NB4 (cell line): ENCODE measurements at regions not wholly inside any gene's neighbourhood (a gene's known extent, or its start where the extent isn't known, plus 50 kb on each side); places are given as distances from the start of the nearest gene placed in this dataset.

Source experiments
- DNase-seq: peaks from one replicate; pipeline ENCODE4 v3.0.0; 2010; ENCODE audit warnings: low read depth
- H3K4me3 ChIP-seq: one replicate; pipeline ENCODE4 v1.5.1; 2011; ENCODE audit warnings: mild to moderate bottlenecking, low read depth, low read length, moderate library complexity
- CTCF ChIP-seq: IDR thresholded peaks from one replicate; pipeline ENCODE4 v1.5.1; 2012; ENCODE audit warnings: low read depth, low read length
- MYC ChIP-seq: IDR thresholded peaks from 2 replicates; pipeline ENCODE4 v1.6.1; 2011; ENCODE audit warnings: low read depth, low read length
- POLR2A ChIP-seq: IDR thresholded peaks from 2 replicates; pipeline ENCODE4 v1.6.1; 2011; ENCODE audit warnings: mild to moderate bottlenecking; ENCODE audit not compliant: insufficient read length; ENCODE audit errors: extremely low read depth
- TF ChIP-seq, protein P1 (sequence below): IDR thresholded peaks from 2 replicates; pipeline ENCODE4 v1.6.1; 2011; ENCODE audit warnings: low read depth, low read length

GRCh38 chr1:188194916-188195315 is 1366.2 kb downstream of the PLA2G4A start:
- DNase-seq: no peak
- TF ChIP-seq POLR2A: no peak
- TF ChIP-seq, protein P1, sequence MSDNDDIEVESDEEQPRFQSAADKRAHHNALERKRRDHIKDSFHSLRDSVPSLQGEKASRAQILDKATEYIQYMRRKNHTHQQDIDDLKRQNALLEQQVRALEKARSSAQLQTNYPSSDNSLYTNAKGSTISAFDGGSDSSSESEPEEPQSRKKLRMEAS: no peak
- TF ChIP-seq MYC: no peak
- no peak for TF ChIP-seq CTCF
- no peak overlapping the region for H3K4me3 ChIP-seq

DNA sequence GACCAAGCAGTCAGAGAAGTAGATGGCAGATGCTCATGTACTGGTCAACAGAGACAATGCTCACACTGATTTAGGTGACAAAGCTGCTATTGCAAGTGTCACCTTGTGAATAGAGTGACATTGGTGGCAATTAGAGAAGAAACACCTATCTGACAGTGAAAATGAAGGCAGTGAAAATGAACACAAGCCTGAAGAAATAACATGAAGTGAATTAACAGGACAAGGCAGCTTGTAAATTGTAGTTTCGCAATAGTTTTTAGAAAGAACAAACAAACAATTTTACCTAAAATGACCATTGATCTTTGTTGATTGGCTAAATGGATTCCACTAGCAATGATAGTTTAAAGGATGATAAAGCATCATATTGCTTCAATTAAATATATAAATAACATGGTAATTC is 1389.5 kb downstream of the PLA2G4A start:
- H3K4me3 ChIP-seq: no peak overlapping the region
- TF ChIP-seq POLR2A: no peak
- no peak for TF ChIP-seq CTCF
- TF ChIP-seq, protein P1: no peak
- no peak for TF ChIP-seq MYC
- no peak for DNase-seq

GRCh38 chr1:188220051-188220450 is 1391.3 kb downstream of the PLA2G4A start:
- no peak for TF ChIP-seq CTCF
- no peak for TF ChIP-seq POLR2A
- TF ChIP-seq, protein P1: no peak
- no peak for TF ChIP-seq MYC
- no peak for DNase-seq
- no peak overlapping the region for H3K4me3 ChIP-seq

DNA sequence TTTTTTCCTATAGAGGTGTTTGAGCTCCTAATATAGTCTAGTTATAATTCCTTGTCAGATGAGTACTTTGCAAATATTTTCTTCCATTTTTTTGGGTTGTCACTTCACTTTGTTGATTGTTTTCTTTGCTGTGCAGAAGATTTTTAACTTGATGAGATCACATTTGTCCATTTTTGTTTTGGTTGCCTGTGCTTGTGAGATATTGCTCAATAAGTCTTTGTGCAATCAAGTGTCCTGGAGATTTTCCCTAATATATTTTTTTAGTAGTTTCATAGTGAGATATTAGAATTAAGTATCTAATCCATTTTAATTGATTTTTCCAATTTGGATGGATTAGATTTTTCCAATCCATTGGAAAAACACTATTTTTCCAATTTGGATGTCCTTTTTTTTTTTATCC is 1395.5 kb downstream of the PLA2G4A start:
- no peak for DNase-seq
- H3K4me3 ChIP-seq: no peak overlapping the region
- no peak for TF ChIP-seq CTCF
- TF ChIP-seq, protein P1: no peak
- TF ChIP-seq POLR2A: no peak
- no peak for TF ChIP-seq MYC

- H3K4me3 ChIP-seq: no peak overlapping the region
- TF ChIP-seq, protein P1: no peak
- no peak for TF ChIP-seq MYC
- TF ChIP-seq POLR2A: no peak
- no peak for TF ChIP-seq CTCF
Measured at GRCh38 chr1:188225975-188226374, 1397.2 kb downstream of the PLA2G4A start.

DNA sequence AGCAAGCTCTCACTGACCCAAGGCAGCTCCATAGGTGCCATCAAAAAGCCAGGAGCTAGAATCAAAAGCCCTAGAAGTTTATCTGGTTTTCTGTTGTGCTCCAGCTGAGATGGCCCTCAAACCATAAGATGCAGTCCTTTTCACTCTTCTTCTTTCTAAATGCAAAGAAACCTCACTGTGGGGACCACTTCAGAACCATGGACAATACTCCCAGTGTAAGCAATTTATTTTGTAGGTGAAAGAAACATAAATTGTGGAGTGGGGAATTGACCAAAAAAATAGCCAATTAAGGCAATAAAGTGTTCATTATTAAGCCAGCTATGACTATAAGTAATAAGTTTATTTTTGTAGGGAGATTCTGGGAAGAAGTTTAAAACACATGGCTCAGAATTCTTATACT is 1399.9 kb downstream of the PLA2G4A start:
- TF ChIP-seq CTCF (no peak), MYC (no peak), POLR2A (no peak)
- TF ChIP-seq, protein P1: no peak
- DNase-seq: no peak
- no peak overlapping the region for H3K4me3 ChIP-seq

More at GRCh38 chr1:188225975-188226374, 1397.2 kb downstream of the PLA2G4A start:
- no peak for DNase-seq
